Esophagus squamous epithelium (tissue), 5 donors: ENCODE measurements at regions not wholly inside any gene's neighbourhood (a gene's known extent, or its start where the extent isn't known, plus 50 kb on each side); places are given as distances from the start of the nearest gene placed in this dataset.

ENCODE experiments used
- DNase-seq: peaks from one replicate; lab custom pipeline; 2025; lab: John Stamatoyannopoulos, UW
- H3K27ac ChIP-seq, 4 donors: fragments of 200-600 bp; sonication (generic); one replicate each; pipeline ENCODE4 v1.5.1; 2016 to 2019; ENCODE audit warnings: mild to moderate bottlenecking in 1 of 4
- H3K27me3 ChIP-seq, 4 donors: fragments of 200-600 bp; sonication (generic); 1 replicate in 3 of 4; 2 replicates in 1 of 4; pipeline versions ENCODE4 v1.5.1 to v1.6.0; 2017 to 2021; ENCODE audit warnings: antibody characterized with exemption in 1 of 4
- H3K36me3 ChIP-seq, 3 donors: fragments of 200-600 bp; sonication (generic); one replicate each; pipeline ENCODE4 v1.5.1; 2016 to 2019
- H3K4me1 ChIP-seq, 3 donors: fragments of 200-600 bp; sonication (generic); one replicate each; pipeline ENCODE4 v1.5.1; 2017 to 2019
- H3K4me3 ChIP-seq, 4 donors: fragments of 200-600 bp; sonication (generic); 1 replicate in 3 of 4; 2 replicates in 1 of 4; pipeline ENCODE4 v1.5.1; 2016 to 2019; ENCODE audit warnings: mild to moderate bottlenecking in 2 of 4, moderate library complexity in 1 of 4
- H3K9me3 ChIP-seq, 3 donors: fragments of 200-600 bp; sonication (generic); one replicate each; pipeline ENCODE4 v1.5.1; 2016 to 2019
- POLR2A ChIP-seq, 4 donors: fragments of 450-650 bp; IDR thresholded peaks; one replicate each; pipeline ENCODE4 v1.6.1; 2017; ENCODE audit warnings: antibody characterized with exemption in 4 of 4, mild to moderate bottlenecking in 4 of 4, moderate library complexity in 3 of 4
- WGBS, 2 donors: methylation state at CpG; one replicate each; pipeline ENCODE4 v1.1.5; 2018; 5-methylcytosine and 5-hydroxymethylcytosine counted together
- intact Hi-C: fragments of 100-400 bp; cut with DNase I; formaldehyde crosslinking; loops from one replicate; pipeline ENCODE4 v1.15.0; 2022
- TF ChIP-seq, protein P1 (sequence below), 6 experiments: fragments of 450-650 bp in 4 of 6; fragments of 200-600 bp in 2 of 6; sonication (generic) in 2 of 6; IDR thresholded peaks; one replicate each; pipeline ENCODE4 v1.5.1; 2016 to 2019; ENCODE audit warnings: antibody characterized with exemption in 6 of 6, mild to moderate bottlenecking in 4 of 6, moderate library complexity in 4 of 6
- donor health status: DM: yes; HTN: yes; CAD: no.

DNA sequence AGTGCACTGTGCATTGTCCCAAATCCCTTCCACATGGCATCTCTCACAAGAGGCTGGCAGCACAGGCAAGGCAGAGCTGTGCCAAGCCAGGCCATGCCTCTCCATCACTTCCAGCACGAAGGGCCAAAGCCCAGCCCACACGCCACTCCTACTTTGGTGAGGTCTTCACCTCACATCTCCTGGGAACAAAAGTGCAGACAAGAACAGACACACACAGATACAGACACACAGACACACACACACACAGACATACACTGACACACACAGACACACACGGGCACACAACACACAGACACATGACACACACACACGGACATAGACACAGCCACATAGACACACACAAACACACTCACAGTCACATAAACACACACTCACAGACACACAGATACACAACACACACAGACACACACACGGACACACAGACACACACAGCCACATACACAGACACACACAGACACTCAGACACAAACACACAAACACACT lies 233.3 kb downstream of the UACA start:
- Histone ChIP-seq H3K36me3 (no peaks in the 10 kb centered on the region), H3K4me3 (no peak overlapping the region), H3K27ac (no peak overlapping the region), H3K9me3 (no peaks in the 10 kb centered on the region), H3K27me3 (peaks cover 0 to 45% (median 0%) of the 10 kb centered on the region in 4 donors), H3K4me1 (peaks cover 5 to 44% (median 18%) of the 10 kb centered on the region in 3 donors)
- DNase-seq: no peak
- 76 to 93% methylated on average over 2 to 5 of the region's 5 CpGs for WGBS, 2 donors
- TF ChIP-seq POLR2A (IDR thresholded peaks at IDR 0.05): no peak
- TF ChIP-seq, protein P1, sequence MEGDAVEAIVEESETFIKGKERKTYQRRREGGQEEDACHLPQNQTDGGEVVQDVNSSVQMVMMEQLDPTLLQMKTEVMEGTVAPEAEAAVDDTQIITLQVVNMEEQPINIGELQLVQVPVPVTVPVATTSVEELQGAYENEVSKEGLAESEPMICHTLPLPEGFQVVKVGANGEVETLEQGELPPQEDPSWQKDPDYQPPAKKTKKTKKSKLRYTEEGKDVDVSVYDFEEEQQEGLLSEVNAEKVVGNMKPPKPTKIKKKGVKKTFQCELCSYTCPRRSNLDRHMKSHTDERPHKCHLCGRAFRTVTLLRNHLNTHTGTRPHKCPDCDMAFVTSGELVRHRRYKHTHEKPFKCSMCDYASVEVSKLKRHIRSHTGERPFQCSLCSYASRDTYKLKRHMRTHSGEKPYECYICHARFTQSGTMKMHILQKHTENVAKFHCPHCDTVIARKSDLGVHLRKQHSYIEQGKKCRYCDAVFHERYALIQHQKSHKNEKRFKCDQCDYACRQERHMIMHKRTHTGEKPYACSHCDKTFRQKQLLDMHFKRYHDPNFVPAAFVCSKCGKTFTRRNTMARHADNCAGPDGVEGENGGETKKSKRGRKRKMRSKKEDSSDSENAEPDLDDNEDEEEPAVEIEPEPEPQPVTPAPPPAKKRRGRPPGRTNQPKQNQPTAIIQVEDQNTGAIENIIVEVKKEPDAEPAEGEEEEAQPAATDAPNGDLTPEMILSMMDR (IDR thresholded peaks at IDR 0.05): no peak
- intact Hi-C loops: no loop called here

DNA sequence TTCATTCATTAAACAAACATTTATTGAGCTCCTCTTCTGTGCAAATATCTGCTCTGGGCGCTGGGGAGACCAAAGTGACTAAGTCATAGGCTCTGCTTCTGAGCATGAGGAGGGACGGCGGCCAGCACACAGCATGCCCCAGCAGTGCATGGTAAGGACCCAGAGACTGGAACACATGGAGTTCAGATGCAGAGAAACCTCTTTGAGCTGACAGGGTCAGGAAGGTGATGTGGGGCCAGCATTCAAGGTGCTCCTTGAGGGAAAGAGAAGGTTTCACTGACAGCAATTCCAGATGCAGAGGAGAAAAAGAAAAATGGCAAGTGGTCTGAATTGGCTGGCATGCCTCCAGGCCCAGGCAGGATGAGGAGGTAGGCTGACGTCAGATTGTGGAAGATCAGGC lies 234.5 kb downstream of the UACA start:
- no peak overlapping the region for H3K27ac ChIP-seq
- TF ChIP-seq, protein P1 (IDR thresholded peaks at IDR 0.05): no peak
- no peak for TF ChIP-seq POLR2A (IDR thresholded peaks at IDR 0.05)
- peaks cover 0 to 38% (median 0%) of the 10 kb centered on the region in 4 donors for H3K27me3 ChIP-seq
- H3K9me3 ChIP-seq: no peaks in the 10 kb centered on the region
- WGBS, 2 donors: 77 to 85% methylated on average over 4 of the region's 4 CpGs
- H3K4me3 ChIP-seq: no peak overlapping the region
- intact Hi-C loops: no loop called here
- no peaks in the 10 kb centered on the region for H3K36me3 ChIP-seq
- DNase-seq: no peak
- H3K4me1 ChIP-seq: peaks cover 5 to 44% (median 18%) of the 10 kb centered on the region in 3 donors

DNA sequence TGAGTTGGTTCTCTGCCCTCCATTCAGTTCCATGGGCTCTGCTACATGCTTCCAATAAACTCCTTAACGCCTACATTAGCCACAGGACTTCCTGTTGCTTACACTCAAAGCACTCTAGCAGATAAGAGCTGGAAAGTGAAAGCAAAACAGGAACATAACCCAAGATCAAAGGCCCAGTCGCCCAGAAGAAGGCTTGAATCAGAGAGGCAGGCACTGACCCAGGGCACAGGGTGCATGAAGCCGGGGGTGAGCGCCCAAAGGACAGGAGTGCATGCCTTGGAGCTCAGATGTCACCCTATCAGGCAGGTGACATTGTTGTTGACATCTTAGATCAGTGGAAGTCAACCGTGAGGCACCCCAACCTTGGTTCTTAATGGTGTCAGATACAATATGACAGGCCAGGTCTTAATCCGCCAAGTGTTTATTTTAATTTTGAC lies 235.1 kb downstream of the UACA start:
- H3K27ac ChIP-seq: peak overlapping the region in 1 of 4 donors; percentile 39
- intact Hi-C loops: no loop called here

DNA sequence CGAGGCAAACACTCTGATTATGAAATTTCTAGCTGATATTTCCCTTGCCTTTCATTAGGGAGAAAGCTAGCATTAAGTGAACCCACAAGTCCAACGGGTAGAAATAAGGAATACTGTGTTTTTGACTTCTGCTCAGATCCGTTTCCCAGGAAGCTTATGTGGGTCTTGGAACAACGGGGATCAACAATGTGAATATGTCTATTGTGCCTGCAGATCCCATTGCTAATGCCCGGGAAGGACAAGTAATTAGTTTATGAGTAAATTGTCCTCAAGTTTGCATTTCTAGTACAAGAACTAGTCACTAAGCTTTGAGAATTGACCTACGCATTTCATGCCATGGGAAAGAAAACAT lies 236.4 kb downstream of the UACA start:
- no peak for DNase-seq
- intact Hi-C loops: no loop called here
- 41 to 42% methylated on average over 6 of the region's 6 CpGs for WGBS, 2 donors
- H3K27ac ChIP-seq: no peak overlapping the region
- H3K9me3 ChIP-seq: no peaks in the 10 kb centered on the region
- peak overlapping the region in 1 of 4 donors; percentile 44 for H3K4me3 ChIP-seq
- peaks cover 5 to 44% (median 18%) of the 10 kb centered on the region in 3 donors for H3K4me1 ChIP-seq
- TF ChIP-seq, protein P1 (IDR thresholded peaks at IDR 0.05): no peak
- no peak for TF ChIP-seq POLR2A (IDR thresholded peaks at IDR 0.05)
- H3K27me3 ChIP-seq: peaks cover 0 to 34% (median 0%) of the 10 kb centered on the region in 4 donors
- no peaks in the 10 kb centered on the region for H3K36me3 ChIP-seq

More for the DNA sequence above, 235.1 kb downstream of the UACA start:
- TF ChIP-seq, protein P1 (IDR thresholded peaks at IDR 0.05): no peak
- no peak for TF ChIP-seq POLR2A (IDR thresholded peaks at IDR 0.05)
- H3K27me3 ChIP-seq: peaks cover 0 to 38% (median 0%) of the 10 kb centered on the region in 4 donors
- H3K4me3 ChIP-seq: no peak overlapping the region
- H3K36me3 ChIP-seq: no peaks in the 10 kb centered on the region
- H3K4me1 ChIP-seq: peaks cover 5 to 44% (median 18%) of the 10 kb centered on the region in 3 donors
- no peaks in the 10 kb centered on the region for H3K9me3 ChIP-seq
- DNase-seq: no peak
- 42 to 57% methylated on average over 6 of the region's 6 CpGs for WGBS, 2 donors

DNA sequence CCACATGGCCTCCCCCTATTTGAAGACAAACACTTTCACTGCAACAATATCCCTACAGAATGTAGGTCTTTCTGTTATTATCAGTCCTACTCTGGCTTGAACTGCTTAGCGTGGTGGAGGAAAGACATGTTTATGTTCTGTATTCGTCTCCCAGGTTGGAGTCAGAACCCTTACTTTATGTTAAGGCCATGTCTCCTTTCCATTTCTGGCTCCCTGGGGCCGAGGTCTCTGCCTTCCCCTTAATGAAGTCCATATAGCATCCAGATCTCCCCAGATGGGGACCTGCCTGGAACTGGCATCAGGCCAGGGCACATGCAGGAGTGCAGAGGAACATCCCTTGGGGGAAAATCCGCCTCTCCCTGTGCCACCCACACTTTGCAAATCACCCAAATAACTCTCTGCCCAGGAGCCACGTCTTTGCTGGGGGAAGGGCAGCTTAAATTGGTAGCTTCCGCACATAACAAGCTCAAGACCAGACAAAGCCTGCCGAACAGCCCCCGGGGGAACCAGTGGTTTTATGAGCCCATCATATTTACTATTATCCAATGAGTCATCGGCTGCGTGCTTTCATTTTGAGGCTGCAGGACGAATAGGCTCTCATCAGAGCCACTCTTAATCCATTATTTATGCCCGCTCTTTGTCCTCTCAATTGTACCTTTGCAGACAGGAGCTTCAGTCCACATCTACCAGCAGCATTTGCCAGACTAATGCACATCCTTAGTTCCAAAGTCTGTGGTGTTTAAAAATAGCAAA lies 237.0 kb downstream of the UACA start:
- H3K4me1 ChIP-seq: peaks cover 5 to 44% (median 18%) of the 10 kb centered on the region in 3 donors
- H3K27me3 ChIP-seq: peaks cover 0 to 32% (median 0%) of the 10 kb centered on the region in 4 donors
- DNase-seq: no peak
- H3K36me3 ChIP-seq: no peaks in the 10 kb centered on the region
- no peaks in the 10 kb centered on the region for H3K9me3 ChIP-seq
- 35 to 45% methylated on average over 11 of the region's 12 CpGs for WGBS, 2 donors
- intact Hi-C loops: no loop called here
- H3K4me3 ChIP-seq: peak overlapping the region in 1 of 4 donors; percentile 44
- TF ChIP-seq, protein P1 (IDR thresholded peaks at IDR 0.05): no peak
- no peak for TF ChIP-seq POLR2A (IDR thresholded peaks at IDR 0.05)
- no peak overlapping the region for H3K27ac ChIP-seq
